Esophagus muscularis mucosa (tissue), 3 donors: ENCODE measurements at regions not wholly inside any gene's neighbourhood (a gene's known extent, or its start where the extent isn't known, plus 50 kb on each side); places are given as distances from the start of the nearest gene placed in this dataset.
"Not testable (repeated sequence)": the region's sequence is repeated elsewhere in the genome, so short reads cannot be mapped to it uniquely, and the experiment has no call there.

Source experiments
- POLR2A ChIP-seq: fragments of 450-650 bp; IDR thresholded peaks from one replicate; pipeline ENCODE4 v1.6.1; 2017; ENCODE audit warnings: antibody characterized with exemption, moderate library complexity, mild to moderate bottlenecking, low read depth
- POLR2AphosphoS5 ChIP-seq, 2 donors: sonication (generic); formaldehyde crosslinking; IDR thresholded peaks; one replicate each; pipeline ENCODE4 v1.6.1; 2017; ENCODE audit warnings: antibody characterized with exemption in 2 of 2
- TF ChIP-seq, protein P1 (sequence below), 3 experiments: fragments of 200-600 bp in 2 of 3; fragments of 450-650 bp in 1 of 3; sonication (generic) in 2 of 3; IDR thresholded peaks; one replicate each; pipeline ENCODE4 v1.5.1; 2017 to 2019; ENCODE audit warnings: antibody characterized with exemption in 3 of 3, mild to moderate bottlenecking in 2 of 3, moderate library complexity in 1 of 3

DNA sequence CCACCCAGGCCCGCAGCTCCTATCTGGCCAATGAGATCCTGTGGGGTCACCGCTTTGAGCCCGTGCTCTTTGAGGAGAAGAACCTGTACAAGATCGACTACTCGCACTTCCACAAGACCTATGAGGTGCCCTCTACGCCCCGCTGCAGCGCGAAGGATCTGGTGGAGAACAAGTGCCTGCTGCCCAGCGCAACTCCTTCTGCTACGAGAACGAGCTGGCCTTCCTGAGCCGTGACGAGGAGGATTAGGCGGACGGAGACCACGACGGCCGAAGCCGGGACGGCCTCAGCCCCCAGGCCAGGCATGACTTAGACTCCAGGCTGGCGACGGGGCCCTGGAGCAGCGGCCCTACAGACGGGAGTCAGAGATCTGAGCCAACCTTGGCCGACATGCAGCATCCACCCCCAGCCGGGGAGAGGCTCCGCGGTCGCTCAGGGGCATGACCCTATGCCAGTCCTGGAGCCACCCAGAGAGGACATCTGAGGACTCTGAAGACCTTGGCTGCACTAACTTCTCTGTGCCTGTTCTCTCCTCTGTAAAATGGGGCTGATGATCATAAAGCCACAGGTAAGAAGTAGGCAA is 312.0 kb upstream of the WSB1 start:
- TF ChIP-seq, protein P1, sequence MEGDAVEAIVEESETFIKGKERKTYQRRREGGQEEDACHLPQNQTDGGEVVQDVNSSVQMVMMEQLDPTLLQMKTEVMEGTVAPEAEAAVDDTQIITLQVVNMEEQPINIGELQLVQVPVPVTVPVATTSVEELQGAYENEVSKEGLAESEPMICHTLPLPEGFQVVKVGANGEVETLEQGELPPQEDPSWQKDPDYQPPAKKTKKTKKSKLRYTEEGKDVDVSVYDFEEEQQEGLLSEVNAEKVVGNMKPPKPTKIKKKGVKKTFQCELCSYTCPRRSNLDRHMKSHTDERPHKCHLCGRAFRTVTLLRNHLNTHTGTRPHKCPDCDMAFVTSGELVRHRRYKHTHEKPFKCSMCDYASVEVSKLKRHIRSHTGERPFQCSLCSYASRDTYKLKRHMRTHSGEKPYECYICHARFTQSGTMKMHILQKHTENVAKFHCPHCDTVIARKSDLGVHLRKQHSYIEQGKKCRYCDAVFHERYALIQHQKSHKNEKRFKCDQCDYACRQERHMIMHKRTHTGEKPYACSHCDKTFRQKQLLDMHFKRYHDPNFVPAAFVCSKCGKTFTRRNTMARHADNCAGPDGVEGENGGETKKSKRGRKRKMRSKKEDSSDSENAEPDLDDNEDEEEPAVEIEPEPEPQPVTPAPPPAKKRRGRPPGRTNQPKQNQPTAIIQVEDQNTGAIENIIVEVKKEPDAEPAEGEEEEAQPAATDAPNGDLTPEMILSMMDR (IDR thresholded peaks at IDR 0.05): not testable (repeated sequence)
- not testable (repeated sequence) for TF ChIP-seq POLR2A; POLR2AphosphoS5 (IDR thresholded peaks at IDR 0.05)
